ENCODE measurements at regions not wholly inside any gene's neighbourhood (a gene's known extent, or its start where the extent isn't known, plus 50 kb on each side); places are given as distances from the start of the nearest gene placed in this dataset.

DNA sequence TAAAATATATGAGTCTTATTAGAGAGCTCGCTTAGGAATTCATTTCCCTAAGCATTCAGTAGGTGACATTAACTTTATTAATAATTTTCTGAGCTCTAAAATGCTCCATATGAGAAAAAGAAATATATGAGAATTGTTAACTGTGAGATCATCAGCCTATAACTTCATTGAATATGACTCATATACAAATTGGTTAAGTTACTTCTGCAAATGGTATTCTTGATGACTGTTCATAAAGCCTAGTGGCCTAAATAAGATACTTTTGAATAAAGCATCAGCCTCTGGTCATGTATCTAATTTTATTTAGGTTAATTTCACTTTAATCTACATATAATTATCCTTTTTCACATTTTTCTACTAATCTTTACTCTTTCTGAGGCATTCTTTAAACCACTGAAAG lies 710.2 kb upstream of the ACO1 start:
- Histone ChIP-seq H4K20me1 (ENCODE audit: insufficient read depth, low read length) (no peaks in the 10 kb centered on the region), H3K4me3 (replicated peaks in 1 of 3; ENCODE audit: insufficient read depth in 1 of 3, low read depth in 2 of 3, low read length in 3 of 3) (no peak overlapping the region), H3K4me2 (ENCODE audit: low read depth, low read length) (no peak overlapping the region), H3K27ac (ENCODE audit: extremely low read length, insufficient read depth, low read length) (no peak overlapping the region), H3K79me2 (ENCODE audit: insufficient read depth, low read length) (no peaks in the 10 kb centered on the region), H3K9me3 (ENCODE audit: low read length) (no peaks in the 10 kb centered on the region), H3K9ac (ENCODE audit: insufficient read depth, low read depth, low read length) (no peak overlapping the region), H2AFZ (ENCODE audit: low read length) (no peak overlapping the region), H3K36me3 (replicated peaks in 1 of 2; ENCODE audit: control insufficient read depth in 1 of 2, insufficient read depth in 2 of 2, low read length in 2 of 2) (no peaks in the 10 kb centered on the region), H3K27me3 (ENCODE audit: control insufficient read depth in 1 of 2, insufficient read depth in 2 of 2, low read length in 2 of 2) (no peaks in the 10 kb centered on the region), H3K4me1 (ENCODE audit: insufficient read depth, low read length) (no peaks in the 10 kb centered on the region)
- intact Hi-C loops (cut with micrococcal nuclease; ENCODE audit: unreplicated experiment), result no loop called here
- POLR2A ChIA-PET, result no interaction called here
- BruUV-seq (replicated peaks), result no TSS peak
- FAIRE-seq (no peak), DNase-seq (ENCODE audit: low spot score) (no peak), ATAC-seq (no peak)
- no peak for TF ChIP-seq ZNF333 (CRISPR knock-in tag; IDR thresholded peaks at IDR 0.05; ENCODE audit: borderline replicate concordance)
- CTCF ChIA-PET (ENCODE audit: low intra/inter-chr PET ratio, low total read pairs), result no interaction called here
- 8% methylated on average over 1 of the region's 1 CpG for WGBS (ENCODE audit: low lambda C conversion rate)
- in situ Hi-C loops (cut with HindIII; ENCODE audit: extremely low pct_ligation_motif_present, low pct_unique_long_range_greater_than_20kb), result no loop called here

DNA sequence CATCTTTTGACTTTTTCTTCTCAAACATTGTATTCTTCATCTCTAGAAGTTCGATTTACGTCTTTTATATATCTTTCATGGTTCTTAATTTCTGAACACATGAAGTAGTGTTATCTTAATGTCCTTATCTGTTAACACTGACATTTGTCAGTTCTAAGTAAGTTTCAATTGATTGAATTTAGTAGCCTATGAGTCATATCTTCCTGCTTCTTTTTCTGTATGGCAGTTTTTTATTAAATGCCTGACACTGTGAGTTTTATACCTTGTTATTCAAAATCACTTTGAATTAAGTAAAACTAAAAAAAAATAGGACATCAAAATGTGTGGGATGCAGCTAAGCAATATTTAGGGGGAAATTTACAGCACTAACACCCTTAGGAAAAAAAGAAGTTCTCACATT lies 707.0 kb upstream of the ACO1 start:
- CTCF ChIA-PET (ENCODE audit: low intra/inter-chr PET ratio, low total read pairs), result no interaction called here
- Histone ChIP-seq H3K27me3 (ENCODE audit: control insufficient read depth in 1 of 2, insufficient read depth in 2 of 2, low read length in 2 of 2) (no peaks in the 10 kb centered on the region), H3K9ac (ENCODE audit: insufficient read depth, low read depth, low read length) (no peak overlapping the region), H3K27ac (ENCODE audit: extremely low read length, insufficient read depth, low read length) (no peak overlapping the region), H3K4me3 (replicated peaks in 1 of 3; ENCODE audit: insufficient read depth in 1 of 3, low read depth in 2 of 3, low read length in 3 of 3) (no peak overlapping the region), H3K36me3 (replicated peaks in 1 of 2; ENCODE audit: control insufficient read depth in 1 of 2, insufficient read depth in 2 of 2, low read length in 2 of 2) (no peaks in the 10 kb centered on the region), H2AFZ (ENCODE audit: low read length) (no peak overlapping the region), H4K20me1 (ENCODE audit: insufficient read depth, low read length) (no peaks in the 10 kb centered on the region), H3K79me2 (ENCODE audit: insufficient read depth, low read length) (no peaks in the 10 kb centered on the region), H3K4me1 (ENCODE audit: insufficient read depth, low read length) (no peaks in the 10 kb centered on the region), H3K4me2 (ENCODE audit: low read depth, low read length) (no peak overlapping the region), H3K9me3 (ENCODE audit: low read length) (no peaks in the 10 kb centered on the region)
- POLR2A ChIA-PET, result no interaction called here
- in situ Hi-C loops (cut with HindIII; ENCODE audit: extremely low pct_ligation_motif_present, low pct_unique_long_range_greater_than_20kb) (no loop called here), intact Hi-C loops (cut with micrococcal nuclease; ENCODE audit: unreplicated experiment) (no loop called here)
- ATAC-seq (no peak), DNase-seq (ENCODE audit: low spot score) (no peak), FAIRE-seq (no peak)
- no peak for TF ChIP-seq ZNF616 (CRISPR knock-in tag; IDR thresholded peaks at IDR 0.05; ENCODE audit: low read depth)
- TF ChIP-seq ZNF674 (CRISPR knock-in tag; IDR thresholded peaks at IDR 0.05; ENCODE audit: low read depth), result no peak
- TF ChIP-seq ZNF703 (CRISPR knock-in tag; IDR thresholded peaks at IDR 0.05; ENCODE audit: borderline replicate concordance), result no peak
- TF ChIP-seq, protein P1, sequence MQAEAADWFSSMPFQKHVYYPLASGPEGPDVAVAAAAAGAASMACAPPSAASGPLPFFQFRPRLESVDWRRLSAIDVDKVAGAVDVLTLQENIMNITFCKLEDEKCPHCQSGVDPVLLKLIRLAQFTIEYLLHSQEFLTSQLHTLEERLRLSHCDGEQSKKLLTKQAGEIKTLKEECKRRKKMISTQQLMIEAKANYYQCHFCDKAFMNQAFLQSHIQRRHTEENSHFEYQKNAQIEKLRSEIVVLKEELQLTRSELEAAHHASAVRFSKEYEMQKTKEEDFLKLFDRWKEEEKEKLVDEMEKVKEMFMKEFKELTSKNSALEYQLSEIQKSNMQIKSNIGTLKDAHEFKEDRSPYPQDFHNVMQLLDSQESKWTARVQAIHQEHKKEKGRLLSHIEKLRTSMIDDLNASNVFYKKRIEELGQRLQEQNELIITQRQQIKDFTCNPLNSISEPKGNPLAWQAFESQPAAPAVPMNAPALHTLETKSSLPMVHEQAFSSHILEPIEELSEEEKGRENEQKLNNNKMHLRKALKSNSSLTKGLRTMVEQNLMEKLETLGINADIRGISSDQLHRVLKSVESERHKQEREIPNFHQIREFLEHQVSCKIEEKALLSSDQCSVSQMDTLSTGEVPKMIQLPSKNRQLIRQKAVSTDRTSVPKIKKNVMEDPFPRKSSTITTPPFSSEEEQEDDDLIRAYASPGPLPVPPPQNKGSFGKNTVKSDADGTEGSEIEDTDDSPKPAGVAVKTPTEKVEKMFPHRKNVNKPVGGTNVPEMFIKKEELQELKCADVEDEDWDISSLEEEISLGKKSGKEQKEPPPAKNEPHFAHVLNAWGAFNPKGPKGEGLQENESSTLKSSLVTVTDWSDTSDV (CRISPR knock-in tag; IDR thresholded peaks at IDR 0.05), result no peak
- WGBS (ENCODE audit: low lambda C conversion rate), result 3% methylated on average over 2 of the region's 2 CpGs
- BruUV-seq (replicated peaks), result no TSS peak
